ENCODE measurements at regions not wholly inside any gene's neighbourhood (a gene's known extent, or its start where the extent isn't known, plus 50 kb on each side); places are given as distances from the start of the nearest gene placed in this dataset.

GRCh38 chr18:22667156-22667555, 249.4 kb upstream of the CTAGE1 start:
- DNase-seq = no peak

GRCh38 chr18:22667616-22668422, 250.1 kb upstream of the CTAGE1 start:
- H3K9me3 ChIP-seq (ENCODE audit: control insufficient read depth, low read length) = peaks cover 24% of the 10 kb centered on the region
- peak overlapping the region; percentile 49 for H2AFZ ChIP-seq (ENCODE audit: low read depth, low read length)
- no peak overlapping the region for H3K9ac ChIP-seq (ENCODE audit: low read length)
- no peak overlapping the region for H2BK15ac ChIP-seq (ENCODE audit: low read depth, poor library complexity, severe bottlenecking)
- H3K4me2 ChIP-seq (ENCODE audit: low read length, poor library complexity, severe bottlenecking) = no peak overlapping the region
- H3K79me1 ChIP-seq (replicated peaks; ENCODE audit: low read length, poor library complexity, severe bottlenecking) = no peaks in the 10 kb centered on the region
- peak overlapping the region in 1 of 2 experiments; percentile 19 for H3K18ac ChIP-seq (ENCODE audit: low read depth in 1 of 2, low read length in 2 of 2)
- H2AK5ac ChIP-seq (ENCODE audit: low read length, severe bottlenecking) = no peak overlapping the region
- H4K91ac ChIP-seq (ENCODE audit: low read length) = no peak overlapping the region
- H3K36me3 ChIP-seq (ENCODE audit: control insufficient read depth in 1 of 2, insufficient read depth in 2 of 2, low read depth in 1 of 2, low read length in 2 of 2) = no peaks in the 10 kb centered on the region
- no peak overlapping the region for H3K23ac ChIP-seq (ENCODE audit: low read length in 2 of 2)
- peak overlapping the region; percentile 83 for H3K27ac ChIP-seq (ENCODE audit: low read length, poor library complexity, severe bottlenecking)
- no peaks in the 10 kb centered on the region for H3K27me3 ChIP-seq (ENCODE audit: control insufficient read depth in 1 of 2, insufficient read depth in 1 of 2, low read length in 2 of 2)
- H3K14ac ChIP-seq (ENCODE audit: low read length in 2 of 2) = no peak overlapping the region
- peak overlapping the region; percentile 75 for H2BK5ac ChIP-seq (ENCODE audit: low read depth, low read length, poor library complexity, severe bottlenecking)
- H2BK12ac ChIP-seq (ENCODE audit: low read length in 2 of 2) = peak overlapping the region in 1 of 2 experiments; percentile 38
- peak; percentile 85 for DNase-seq
- peaks cover 3% of the 10 kb centered on the region for H3K4me1 ChIP-seq (ENCODE audit: control insufficient read depth, insufficient read depth, low read depth, low read length)
- no peak overlapping the region for H2BK120ac ChIP-seq (ENCODE audit: low read depth, low read length)
- H4K8ac ChIP-seq (ENCODE audit: low read length) = no peak overlapping the region
- WGBS = 43% methylated on average over 4 of the region's 8 CpGs
- H3K4me3 ChIP-seq (ENCODE audit: insufficient read depth in 1 of 2, low read depth in 1 of 2, low read length in 2 of 2) = no peak overlapping the region
- H3K4ac ChIP-seq (ENCODE audit: low read depth in 1 of 2, low read length in 2 of 2) = no peak overlapping the region

More at GRCh38 chr18:22667156-22667555, 249.4 kb upstream of the CTAGE1 start:
- peak overlapping the region; percentile 21 for H2AK5ac ChIP-seq (ENCODE audit: low read length, severe bottlenecking)
- no peak overlapping the region for H3K4me3 ChIP-seq (ENCODE audit: insufficient read depth in 1 of 2, low read depth in 1 of 2, low read length in 2 of 2)
- peak overlapping the region; percentile 70 for H4K91ac ChIP-seq (ENCODE audit: low read length)
- H2BK15ac ChIP-seq (ENCODE audit: low read depth, poor library complexity, severe bottlenecking) = no peak overlapping the region
- no peak overlapping the region for H2AFZ ChIP-seq (ENCODE audit: low read depth, low read length)
- no peak overlapping the region for H3K9ac ChIP-seq (ENCODE audit: low read length)
- H3K79me1 ChIP-seq (replicated peaks; ENCODE audit: low read length, poor library complexity, severe bottlenecking) = no peaks in the 10 kb centered on the region
- H3K18ac ChIP-seq (ENCODE audit: low read depth in 1 of 2, low read length in 2 of 2) = peak overlapping the region; percentile 16 to 24
- no peak overlapping the region for H3K4ac ChIP-seq (ENCODE audit: low read depth in 1 of 2, low read length in 2 of 2)
- H3K4me2 ChIP-seq (ENCODE audit: low read length, poor library complexity, severe bottlenecking) = no peak overlapping the region
- peaks cover 28% of the 10 kb centered on the region for H3K9me3 ChIP-seq (ENCODE audit: control insufficient read depth, low read length)
- peaks cover 3% of the 10 kb centered on the region for H3K4me1 ChIP-seq (ENCODE audit: control insufficient read depth, insufficient read depth, low read depth, low read length)
- no peaks in the 10 kb centered on the region for H3K36me3 ChIP-seq (ENCODE audit: control insufficient read depth in 1 of 2, insufficient read depth in 2 of 2, low read depth in 1 of 2, low read length in 2 of 2)
- no peak overlapping the region for H4K8ac ChIP-seq (ENCODE audit: low read length)
- H3K27ac ChIP-seq (ENCODE audit: low read length, poor library complexity, severe bottlenecking) = peak overlapping the region; percentile 83
- H2BK12ac ChIP-seq (ENCODE audit: low read length in 2 of 2) = peak overlapping the region in 1 of 2 experiments; percentile 65
- H3K23ac ChIP-seq (ENCODE audit: low read length in 2 of 2) = no peak overlapping the region
- H3K27me3 ChIP-seq (ENCODE audit: control insufficient read depth in 1 of 2, insufficient read depth in 1 of 2, low read length in 2 of 2) = no peaks in the 10 kb centered on the region
- no peak overlapping the region for H3K14ac ChIP-seq (ENCODE audit: low read length in 2 of 2)
- H2BK5ac ChIP-seq (ENCODE audit: low read depth, low read length, poor library complexity, severe bottlenecking) = no peak overlapping the region
- WGBS = 89% methylated on average over 4 of the region's 4 CpGs
- H2BK120ac ChIP-seq (ENCODE audit: low read depth, low read length) = no peak overlapping the region

GRCh38 chr18:22668496-22668895, 250.8 kb upstream of the CTAGE1 start:
- Histone ChIP-seq H3K36me3 (ENCODE audit: control insufficient read depth in 1 of 2, insufficient read depth in 2 of 2, low read depth in 1 of 2, low read length in 2 of 2) (no peaks in the 10 kb centered on the region), H3K79me1 (replicated peaks; ENCODE audit: low read length, poor library complexity, severe bottlenecking) (no peaks in the 10 kb centered on the region), H2AK5ac (ENCODE audit: low read length, severe bottlenecking) (peak overlapping the region; percentile 15), H2BK120ac (ENCODE audit: low read depth, low read length) (no peak overlapping the region), H3K4ac (ENCODE audit: low read depth in 1 of 2, low read length in 2 of 2) (no peak overlapping the region), H3K27ac (ENCODE audit: low read length, poor library complexity, severe bottlenecking) (peak overlapping the region; percentile 83), H3K9me3 (ENCODE audit: control insufficient read depth, low read length) (peaks cover 17% of the 10 kb centered on the region), H2AFZ (ENCODE audit: low read depth, low read length) (no peak overlapping the region), H3K27me3 (ENCODE audit: control insufficient read depth in 1 of 2, insufficient read depth in 1 of 2, low read length in 2 of 2) (no peaks in the 10 kb centered on the region), H4K91ac (ENCODE audit: low read length) (no peak overlapping the region), H3K4me2 (ENCODE audit: low read length, poor library complexity, severe bottlenecking) (no peak overlapping the region), H3K4me1 (ENCODE audit: control insufficient read depth, insufficient read depth, low read depth, low read length) (peaks cover 3% of the 10 kb centered on the region), H3K9ac (ENCODE audit: low read length) (no peak overlapping the region), H2BK15ac (ENCODE audit: low read depth, poor library complexity, severe bottlenecking) (no peak overlapping the region), H3K18ac (ENCODE audit: low read depth in 1 of 2, low read length in 2 of 2) (no peak overlapping the region), H2BK12ac (ENCODE audit: low read length in 2 of 2) (no peak overlapping the region), H3K23ac (ENCODE audit: low read length in 2 of 2) (no peak overlapping the region), H2BK5ac (ENCODE audit: low read depth, low read length, poor library complexity, severe bottlenecking) (no peak overlapping the region), H3K4me3 (ENCODE audit: insufficient read depth in 1 of 2, low read depth in 1 of 2, low read length in 2 of 2) (no peak overlapping the region), H3K14ac (ENCODE audit: low read length in 2 of 2) (no peak overlapping the region), H4K8ac (ENCODE audit: low read length) (no peak overlapping the region)
- WGBS = 93% methylated on average over 2 of the region's 2 CpGs
- DNase-seq = peak; percentile 20

GRCh38 chr18:22670914-22671313, 253.2 kb upstream of the CTAGE1 start:
- no peak overlapping the region for H3K14ac ChIP-seq (ENCODE audit: low read length in 2 of 2)
- no peaks in the 10 kb centered on the region for H3K36me3 ChIP-seq (ENCODE audit: control insufficient read depth in 1 of 2, insufficient read depth in 2 of 2, low read depth in 1 of 2, low read length in 2 of 2)
- no peaks in the 10 kb centered on the region for H3K79me1 ChIP-seq (replicated peaks; ENCODE audit: low read length, poor library complexity, severe bottlenecking)
- peak overlapping the region; percentile 29 for H2AK5ac ChIP-seq (ENCODE audit: low read length, severe bottlenecking)
- WGBS = 63% methylated on average over 1 of the region's 1 CpG
- no peak overlapping the region for H2BK12ac ChIP-seq (ENCODE audit: low read length in 2 of 2)
- H2BK5ac ChIP-seq (ENCODE audit: low read depth, low read length, poor library complexity, severe bottlenecking) = no peak overlapping the region
- no peak overlapping the region for H3K4me3 ChIP-seq (ENCODE audit: insufficient read depth in 1 of 2, low read depth in 1 of 2, low read length in 2 of 2)
- no peak overlapping the region for H3K4ac ChIP-seq (ENCODE audit: low read depth in 1 of 2, low read length in 2 of 2)
- no peak overlapping the region for H3K18ac ChIP-seq (ENCODE audit: low read depth in 1 of 2, low read length in 2 of 2)
- H4K91ac ChIP-seq (ENCODE audit: low read length) = no peak overlapping the region
- H4K8ac ChIP-seq (ENCODE audit: low read length) = no peak overlapping the region
- H3K4me2 ChIP-seq (ENCODE audit: low read length, poor library complexity, severe bottlenecking) = no peak overlapping the region
- H2AFZ ChIP-seq (ENCODE audit: low read depth, low read length) = no peak overlapping the region
- H3K4me1 ChIP-seq (ENCODE audit: control insufficient read depth, insufficient read depth, low read depth, low read length) = peaks cover 3% of the 10 kb centered on the region
- DNase-seq = no peak
- H3K9me3 ChIP-seq (ENCODE audit: control insufficient read depth, low read length) = peaks cover 4% of the 10 kb centered on the region
- H3K23ac ChIP-seq (ENCODE audit: low read length in 2 of 2) = no peak overlapping the region
- H2BK15ac ChIP-seq (ENCODE audit: low read depth, poor library complexity, severe bottlenecking) = peak overlapping the region; percentile 36
- H2BK120ac ChIP-seq (ENCODE audit: low read depth, low read length) = no peak overlapping the region
- H3K9ac ChIP-seq (ENCODE audit: low read length) = peak overlapping the region; percentile 1
- no peaks in the 10 kb centered on the region for H3K27me3 ChIP-seq (ENCODE audit: control insufficient read depth in 1 of 2, insufficient read depth in 1 of 2, low read length in 2 of 2)
- peak overlapping the region; percentile 27 for H3K27ac ChIP-seq (ENCODE audit: low read length, poor library complexity, severe bottlenecking)

Measured in mesenchymal stem cell (in vitro differentiated cells and primary cell).